Bronchial epithelial cell (primary cell): ENCODE measurements at regions not wholly inside any gene's neighbourhood (a gene's known extent, or its start where the extent isn't known, plus 50 kb on each side); places are given as distances from the start of the nearest gene placed in this dataset.
A peak's percentile ranks its signal among the peaks of the same experiment; 100 is the strongest.
"Not testable (repeated sequence)": the region's sequence is repeated elsewhere in the genome, so short reads cannot be mapped to it uniquely, and the experiment has no call there.

ENCODE experiments used
- DNase-seq: peaks from one replicate; pipeline ENCODE4 v3.0.0-alpha.2; 2010; ENCODE audit warnings: low read depth
- FAIRE-seq: peaks from 2 replicates; lab custom pipeline; 2011; peaks lifted over from hg19 to GRCh38; lab: Jason Lieb, UNC
- H3K27me3 ChIP-seq: 2 replicates; pipeline ENCODE4 v1.5.1; 2011; ENCODE audit warnings: low read length; ENCODE audit not compliant: control insufficient read depth, insufficient read depth
- H3K36me3 ChIP-seq: 2 replicates; pipeline ENCODE4 v1.5.1; 2011; ENCODE audit warnings: low read length; ENCODE audit not compliant: control insufficient read depth, insufficient read depth
- H3K4me3 ChIP-seq: 2 replicates; pipeline ENCODE4 v1.5.1; 2011; ENCODE audit warnings: mild to moderate bottlenecking, low read depth, low read length, control low read depth
- CTCF ChIP-seq: IDR thresholded peaks from 2 replicates; pipeline ENCODE4 v1.5.1; 2011; ENCODE audit warnings: mild to moderate bottlenecking, moderate library complexity, low read length, control low read depth, inconsistent platforms; ENCODE audit not compliant: insufficient read depth, severe bottlenecking

DNA sequence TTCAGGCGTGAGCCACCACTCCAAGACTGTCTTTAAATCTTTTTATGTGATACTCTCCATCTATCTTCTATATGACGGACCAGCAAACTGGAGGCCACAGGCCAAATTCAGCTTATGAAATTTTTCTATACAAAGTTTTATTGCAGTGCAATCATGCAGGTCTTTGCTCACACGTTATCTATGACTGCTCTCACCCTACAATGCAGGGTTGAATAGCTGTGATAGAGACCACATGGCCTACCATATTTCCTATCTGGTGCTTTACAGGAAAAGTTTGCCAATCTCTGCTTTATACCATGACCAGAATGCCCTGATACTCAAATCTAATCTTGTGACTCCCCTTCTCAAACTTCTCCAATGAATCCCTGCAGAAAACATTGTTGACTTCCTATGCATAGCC, 89.5 kb upstream of the ACBD5 start:
- no peak overlapping the region for H3K4me3 ChIP-seq
- DNase-seq (no peak), FAIRE-seq (no peak)
- H3K36me3 ChIP-seq = no peaks in the 10 kb centered on the region
- no peak for TF ChIP-seq CTCF
- H3K27me3 ChIP-seq = no peaks in the 10 kb centered on the region

DNA sequence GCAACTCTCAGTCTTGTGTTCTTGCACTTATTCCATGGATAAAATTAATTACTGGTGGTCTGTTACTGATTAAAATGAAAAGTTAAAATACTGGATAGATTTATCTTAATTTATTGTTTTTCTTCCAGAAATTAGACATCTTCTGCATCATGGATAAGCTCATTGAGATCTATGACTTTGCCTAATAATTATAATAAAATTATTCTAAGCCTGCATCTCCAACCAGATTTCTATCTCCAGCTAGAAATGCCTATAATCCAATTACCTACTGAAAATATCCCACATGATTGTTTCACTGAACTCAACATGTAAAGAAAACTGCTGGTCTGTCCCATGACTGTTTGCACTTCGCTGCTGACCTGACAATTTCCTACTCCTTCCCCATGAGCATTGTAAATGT, 88.3 kb upstream of the ACBD5 start:
- TF ChIP-seq CTCF = no peak
- DNase-seq (no peak), FAIRE-seq (no peak)
- Histone ChIP-seq H3K36me3 (no peaks in the 10 kb centered on the region), H3K4me3 (no peak overlapping the region), H3K27me3 (no peaks in the 10 kb centered on the region)

DNA sequence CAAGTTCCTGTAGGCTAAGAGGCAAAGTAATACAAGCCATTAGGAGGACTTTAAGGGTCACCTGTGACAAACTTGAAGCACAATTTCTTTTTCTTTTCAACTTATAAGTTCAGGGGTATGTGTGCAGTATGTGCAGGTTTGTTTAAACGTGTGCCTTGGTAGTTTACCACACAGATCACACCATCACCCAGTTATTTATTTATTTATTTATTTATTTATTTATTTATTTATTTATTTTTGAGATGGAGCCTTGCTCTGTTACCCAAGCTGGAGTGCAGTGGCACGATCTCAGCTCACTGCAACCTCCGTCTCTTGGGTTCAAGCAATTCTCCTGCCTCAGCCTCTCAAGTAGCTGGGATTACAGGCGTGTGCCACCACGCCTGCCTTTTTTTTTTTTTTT, 86.2 kb upstream of the ACBD5 start:
- H3K27me3 ChIP-seq, H3K36me3 ChIP-seq, FAIRE-seq, DNase-seq, H3K4me3 ChIP-seq: not testable (repeated sequence)

- peak; percentile 95 for DNase-seq
- FAIRE-seq = peak; percentile 62
Measured at GRCh38 chr10:27319752-27320431, 79.3 kb upstream of the ACBD5 start.

DNA sequence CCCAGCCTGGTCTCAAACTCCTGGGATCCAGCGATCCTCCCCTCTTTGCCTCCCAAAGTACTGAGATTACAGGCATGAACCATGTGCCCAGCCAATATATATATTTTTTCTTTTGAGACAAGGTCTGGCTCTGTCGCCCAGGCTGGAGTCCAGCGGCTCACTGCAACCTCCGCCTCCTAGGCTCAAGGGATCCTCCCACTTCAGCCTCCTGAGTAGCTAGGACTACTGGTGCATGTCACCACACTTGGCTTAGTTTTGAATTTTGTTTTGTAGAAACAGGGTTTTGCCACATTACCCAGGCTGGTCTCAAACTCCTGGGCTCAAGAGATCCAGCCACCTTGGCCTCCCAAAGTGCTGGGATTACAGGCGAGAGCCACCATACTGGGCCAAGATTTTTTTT, 78.5 kb upstream of the ACBD5 start:
- FAIRE-seq, DNase-seq, H3K36me3 ChIP-seq, H3K4me3 ChIP-seq, H3K27me3 ChIP-seq: not testable (repeated sequence)

More at GRCh38 chr10:27319752-27320431, 79.3 kb upstream of the ACBD5 start:
- Histone ChIP-seq H3K27me3 (no peaks in the 10 kb centered on the region), H3K4me3 (peak overlapping the region; percentile 27), H3K36me3 (no peaks in the 10 kb centered on the region)
- no peak for TF ChIP-seq CTCF

GRCh38 chr10:27315082-27315481, 74.5 kb upstream of the ACBD5 start:
- peak; percentile 47 for FAIRE-seq
- not testable (repeated sequence) for H3K36me3 ChIP-seq, H3K27me3 ChIP-seq, H3K4me3 ChIP-seq
- peak; percentile 7 for DNase-seq

- not testable (repeated sequence) for DNase-seq
Measured at GRCh38 chr10:27313586-27313985, 73.0 kb upstream of the ACBD5 start.

DNA sequence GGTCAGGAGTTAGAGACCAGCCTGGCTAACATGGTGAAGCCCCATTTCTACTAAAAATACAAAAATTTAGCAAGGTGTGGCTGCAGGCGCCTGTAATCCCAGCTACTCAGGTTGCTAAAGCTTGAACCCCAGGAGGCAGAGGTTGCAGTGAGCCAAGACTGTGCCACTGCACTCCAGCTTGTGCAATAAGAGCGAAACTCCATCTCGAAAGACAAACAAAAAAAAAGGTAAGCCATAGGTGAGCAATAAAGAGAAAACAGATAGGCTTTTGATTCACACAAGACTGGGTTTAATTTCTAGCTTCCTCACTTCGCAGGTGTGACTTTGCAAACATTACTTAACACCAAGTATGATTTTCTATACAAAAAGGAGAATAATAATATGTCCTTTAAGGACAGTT, 72.3 kb upstream of the ACBD5 start:
- Histone ChIP-seq H3K36me3 (no peaks in the 10 kb centered on the region), H3K27me3 (no peaks in the 10 kb centered on the region), H3K4me3 (no peak overlapping the region)
- TF ChIP-seq CTCF = no peak
- FAIRE-seq (no peak), DNase-seq (no peak)

More at GRCh38 chr10:27313586-27313985, 73.0 kb upstream of the ACBD5 start:
- not testable (repeated sequence) for H3K27me3 ChIP-seq, FAIRE-seq, H3K4me3 ChIP-seq, H3K36me3 ChIP-seq

GRCh38 chr10:27311809-27312208, 71.2 kb upstream of the ACBD5 start:
- FAIRE-seq, H3K36me3 ChIP-seq, H3K4me3 ChIP-seq, DNase-seq, H3K27me3 ChIP-seq: not testable (repeated sequence)

GRCh38 chr10:27298522-27298850, 57.9 kb upstream of the ACBD5 start:
- H3K4me3 ChIP-seq, DNase-seq, H3K36me3 ChIP-seq, H3K27me3 ChIP-seq, FAIRE-seq: not testable (repeated sequence)
